IgD-negative memory B cell (primary cell): ENCODE measurements at regions not wholly inside any gene's neighbourhood (a gene's known extent, or its start where the extent isn't known, plus 50 kb on each side); places are given as distances from the start of the nearest gene placed in this dataset.
"Not testable (repeated sequence)": the region's sequence is repeated elsewhere in the genome, so short reads cannot be mapped to it uniquely, and the experiment has no call there.

ENCODE experiments used
- H3K27ac Mint-ChIP-seq, 3 donors: one replicate each; pipeline ENCODE4 v1.8.0; 2020 to 2022; ENCODE audit warnings: mild to moderate bottlenecking in 3 of 3, mixed read lengths in 3 of 3, moderate library complexity in 1 of 3
- H3K27me3 Mint-ChIP-seq: one replicate; pipeline ENCODE4 v1.8.0; 2021; ENCODE audit warnings: mixed read lengths
- H3K36me3 Mint-ChIP-seq: one replicate; pipeline ENCODE4 v1.8.0; 2020; ENCODE audit warnings: mild to moderate bottlenecking, mixed read lengths
- H3K4me1 Mint-ChIP-seq, 3 donors: one replicate each; pipeline ENCODE4 v1.8.0; 2020 to 2022; ENCODE audit warnings: mixed read lengths in 3 of 3, mild to moderate bottlenecking in 1 of 3
- H3K4me3 Mint-ChIP-seq, 4 donors: one replicate each; pipeline ENCODE4 v1.8.0; 2020 to 2022; ENCODE audit warnings: mild to moderate bottlenecking in 4 of 4, mixed read lengths in 4 of 4, moderate library complexity in 3 of 4
- H3K9me3 Mint-ChIP-seq, 3 donors: one replicate each; pipeline ENCODE4 v1.8.0; 2020 to 2021; ENCODE audit warnings: mixed read lengths in 3 of 3, mild to moderate bottlenecking in 1 of 3

DNA sequence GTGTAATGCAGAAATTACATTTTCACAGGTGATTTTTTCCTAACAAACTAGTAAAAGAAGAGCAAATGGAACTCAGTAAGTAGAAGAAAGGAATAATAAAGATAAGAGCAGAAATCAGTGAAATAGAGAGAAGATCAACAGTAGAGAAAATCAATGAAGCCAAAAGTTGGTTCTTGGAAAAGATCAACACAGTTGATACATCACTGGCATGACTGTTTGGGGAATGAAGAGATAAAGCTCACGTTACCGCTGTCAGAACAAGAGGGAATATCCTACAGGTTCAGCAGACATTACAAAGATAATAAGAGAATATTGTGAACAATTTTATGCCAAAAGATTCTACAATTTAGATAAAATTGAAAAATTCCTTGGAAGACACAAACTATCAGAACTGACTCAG lies 146.4 kb downstream of the ACTR3B start:
- no peaks in the 10 kb centered on the region for H3K27me3 Mint-ChIP-seq
- no peak overlapping the region for H3K4me3 Mint-ChIP-seq
- peaks cover 0 to under 1% (median 0%) of the 10 kb centered on the region in 3 donors for H3K9me3 Mint-ChIP-seq
- no peak overlapping the region for H3K27ac Mint-ChIP-seq
- H3K4me1 Mint-ChIP-seq: no peaks in the 10 kb centered on the region
- H3K36me3 Mint-ChIP-seq: peaks cover 3% of the 10 kb centered on the region

DNA sequence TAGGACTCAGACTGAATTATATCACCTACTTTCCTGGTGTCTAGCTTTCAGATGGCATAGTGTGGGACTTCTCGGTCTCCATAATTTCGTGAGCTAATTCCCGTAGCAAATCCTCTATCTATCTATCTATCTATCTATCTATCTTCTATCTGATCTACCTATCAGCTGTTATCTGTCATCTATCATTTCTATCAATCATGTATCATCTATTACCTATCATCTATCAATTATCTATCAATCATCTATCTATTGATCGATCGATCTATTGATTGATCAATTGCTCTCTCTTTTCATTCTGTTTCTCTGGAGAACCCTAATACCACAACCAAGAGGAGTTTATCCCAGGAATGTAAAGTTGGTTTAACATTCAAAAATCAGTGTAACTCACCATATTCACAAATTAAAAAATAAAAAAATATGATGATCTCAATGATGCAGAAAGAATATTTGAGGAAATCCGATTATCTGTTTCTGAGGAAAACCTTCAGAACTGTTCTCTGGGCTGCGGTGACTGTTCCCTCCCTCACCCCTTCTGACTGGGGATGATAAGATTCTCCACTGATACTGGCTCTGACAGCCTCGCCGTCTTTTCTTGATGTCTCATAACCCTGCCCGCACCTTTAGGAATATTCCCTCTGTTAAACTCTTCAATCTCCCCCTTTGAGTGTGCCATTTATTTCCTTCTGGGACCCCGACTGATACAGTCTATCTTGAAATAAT lies 147.7 kb downstream of the ACTR3B start:
- no peak overlapping the region for H3K4me3 Mint-ChIP-seq
- H3K27me3 Mint-ChIP-seq: no peaks in the 10 kb centered on the region
- no peak overlapping the region for H3K27ac Mint-ChIP-seq
- H3K9me3 Mint-ChIP-seq: no peaks in the 10 kb centered on the region
- no peaks in the 10 kb centered on the region for H3K4me1 Mint-ChIP-seq
- H3K36me3 Mint-ChIP-seq: peaks cover 3% of the 10 kb centered on the region

DNA sequence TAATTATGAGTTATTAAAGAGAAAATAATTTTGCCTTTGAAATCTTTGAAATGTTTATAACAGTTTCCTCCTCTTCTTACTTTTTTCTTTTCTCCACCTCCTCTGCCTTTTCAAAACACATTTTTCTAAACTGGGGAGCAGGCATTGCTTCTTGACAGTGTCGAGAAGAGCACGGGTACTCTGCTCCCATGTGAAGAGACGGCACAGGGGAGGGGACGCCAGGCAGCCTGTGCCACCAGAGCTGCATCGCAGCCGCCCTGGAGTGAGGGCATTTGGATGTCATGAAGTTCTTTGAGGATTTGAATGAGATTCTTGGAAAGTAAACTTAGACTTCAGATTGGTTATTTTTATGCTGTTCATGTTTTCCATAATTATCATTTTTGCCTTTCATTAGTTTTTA lies 149.7 kb downstream of the ACTR3B start:
- Mint-ChIP-seq H3K4me3 (no peak overlapping the region), H3K27ac (no peak overlapping the region), H3K36me3 (peaks cover 3% of the 10 kb centered on the region), H3K27me3 (no peaks in the 10 kb centered on the region), H3K9me3 (no peaks in the 10 kb centered on the region), H3K4me1 (no peaks in the 10 kb centered on the region)

DNA sequence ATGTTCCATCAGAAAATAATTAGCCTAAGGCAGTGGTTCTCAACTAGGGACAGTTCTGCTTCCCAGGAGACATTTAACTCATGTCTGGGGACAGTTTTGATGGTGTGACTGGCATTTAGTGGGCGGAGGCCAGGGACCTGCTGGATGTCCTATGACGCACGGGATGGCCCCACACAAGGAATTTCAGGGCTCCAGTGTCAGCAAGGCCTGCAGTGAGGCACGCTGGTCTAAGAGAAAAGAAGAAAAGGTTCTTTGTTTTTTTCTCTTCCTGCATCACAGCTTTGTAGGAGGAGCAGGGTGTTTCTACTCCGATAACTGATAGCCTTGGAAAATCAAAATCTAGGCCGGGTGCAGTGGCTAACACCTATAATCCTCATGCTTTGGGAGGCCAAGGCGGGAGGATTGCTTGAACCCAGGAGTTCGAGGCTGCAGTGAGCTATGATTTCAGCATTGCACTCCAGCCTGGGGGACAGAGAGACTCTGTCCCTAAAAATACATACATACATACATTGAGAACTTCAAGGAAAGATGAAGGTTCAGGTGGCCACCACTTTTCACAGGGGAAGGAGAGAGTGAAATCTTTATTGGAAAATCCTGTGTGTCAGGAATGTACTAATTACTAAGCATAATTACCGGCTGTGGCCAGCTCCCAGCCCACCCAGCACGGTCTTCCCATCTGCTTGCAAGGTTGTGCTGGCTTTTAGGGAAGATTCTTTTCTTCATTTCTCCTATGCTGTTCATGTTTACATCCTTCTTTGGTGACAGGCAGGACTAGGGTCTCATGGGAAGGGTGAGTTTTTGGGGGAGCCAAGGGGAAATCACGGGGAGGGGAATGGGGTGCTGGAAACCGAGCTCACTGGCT lies 150.4 kb downstream of the ACTR3B start:
- Mint-ChIP-seq H3K27ac (no peak overlapping the region), H3K4me1 (no peaks in the 10 kb centered on the region), H3K9me3 (no peaks in the 10 kb centered on the region), H3K36me3 (peaks cover 3% of the 10 kb centered on the region), H3K4me3 (no peak overlapping the region), H3K27me3 (no peaks in the 10 kb centered on the region)

DNA sequence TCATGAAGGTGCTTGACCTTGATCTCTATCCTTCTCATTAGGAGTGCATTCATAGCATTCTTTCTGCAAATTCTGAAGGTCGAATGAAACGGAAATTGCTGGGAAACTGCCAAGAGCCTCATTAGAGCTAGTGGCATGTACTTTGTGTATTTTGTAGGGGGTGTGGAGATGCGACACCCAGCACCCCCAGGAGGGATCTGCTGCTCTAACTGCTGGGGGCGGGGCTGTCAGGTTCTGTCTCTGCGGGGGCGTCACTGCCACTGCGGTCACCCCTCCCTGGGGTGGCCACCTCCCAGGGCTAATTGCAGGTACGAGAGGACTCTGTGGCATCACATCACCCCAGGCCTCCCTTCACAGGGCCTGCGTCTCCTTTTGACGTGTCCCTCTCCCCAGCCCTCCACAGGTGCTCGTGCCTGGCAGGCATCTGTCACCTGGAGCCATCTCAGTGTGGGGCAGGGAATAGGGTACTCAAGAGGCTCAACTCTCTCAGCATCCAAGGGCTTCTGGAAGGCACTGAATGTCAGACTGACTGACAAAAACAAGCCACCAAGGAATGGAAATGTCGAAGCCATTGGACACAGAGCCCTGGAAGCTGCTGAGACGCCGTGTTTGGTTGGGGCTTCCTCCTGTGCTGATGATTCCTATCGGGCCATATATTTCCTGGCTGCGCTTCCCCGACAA lies 151.1 kb downstream of the ACTR3B start:
- H3K27me3 Mint-ChIP-seq: no peaks in the 10 kb centered on the region
- H3K27ac Mint-ChIP-seq: no peak overlapping the region
- H3K4me1 Mint-ChIP-seq: no peaks in the 10 kb centered on the region
- no peak overlapping the region for H3K4me3 Mint-ChIP-seq
- peaks cover 3% of the 10 kb centered on the region for H3K36me3 Mint-ChIP-seq
- H3K9me3 Mint-ChIP-seq: no peaks in the 10 kb centered on the region

DNA sequence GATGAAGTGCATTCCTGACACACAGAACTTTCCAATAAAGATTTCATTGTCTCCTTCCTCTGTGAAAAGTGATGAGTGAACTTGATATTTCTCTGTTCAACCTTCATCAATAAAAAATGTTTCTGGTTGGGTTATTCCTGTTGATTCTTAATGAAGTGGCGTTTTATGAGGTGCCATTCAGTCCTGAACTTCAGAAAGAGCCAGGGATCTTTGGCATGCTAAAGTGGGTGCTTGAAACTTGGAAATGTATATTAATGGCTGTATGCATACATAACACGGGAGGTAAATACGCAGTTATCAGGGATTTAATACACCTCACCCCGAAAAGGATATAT lies 151.6 kb downstream of the ACTR3B start:
- Mint-ChIP-seq H3K4me3 (no peak overlapping the region), H3K36me3 (peaks cover 3% of the 10 kb centered on the region), H3K27me3 (no peaks in the 10 kb centered on the region), H3K9me3 (no peaks in the 10 kb centered on the region), H3K4me1 (no peaks in the 10 kb centered on the region), H3K27ac (no peak overlapping the region)

DNA sequence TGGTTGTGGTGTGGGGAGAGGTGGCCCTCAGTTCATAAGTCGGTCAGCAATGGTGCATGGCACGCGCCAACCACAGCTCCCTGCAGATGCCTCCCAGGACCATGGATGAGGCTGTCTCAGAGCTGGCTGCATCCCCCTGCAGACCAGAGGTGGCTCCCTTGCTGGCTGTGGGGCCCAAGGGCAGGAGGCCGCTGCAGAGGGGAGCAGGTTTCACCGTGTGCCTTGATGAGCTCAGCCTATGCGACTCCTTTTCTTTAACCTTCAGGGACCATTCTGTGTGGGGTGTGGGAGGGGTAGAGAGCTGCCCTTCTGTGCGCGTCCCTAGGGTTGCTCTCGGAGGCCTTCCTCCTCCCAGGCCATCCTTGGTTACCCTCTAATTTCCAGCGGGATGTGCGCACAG lies 152.4 kb downstream of the ACTR3B start:
- Mint-ChIP-seq H3K27ac (no peak overlapping the region), H3K4me1 (no peaks in the 10 kb centered on the region), H3K27me3 (no peaks in the 10 kb centered on the region), H3K9me3 (no peaks in the 10 kb centered on the region), H3K4me3 (no peak overlapping the region), H3K36me3 (peaks cover 3% of the 10 kb centered on the region)

DNA sequence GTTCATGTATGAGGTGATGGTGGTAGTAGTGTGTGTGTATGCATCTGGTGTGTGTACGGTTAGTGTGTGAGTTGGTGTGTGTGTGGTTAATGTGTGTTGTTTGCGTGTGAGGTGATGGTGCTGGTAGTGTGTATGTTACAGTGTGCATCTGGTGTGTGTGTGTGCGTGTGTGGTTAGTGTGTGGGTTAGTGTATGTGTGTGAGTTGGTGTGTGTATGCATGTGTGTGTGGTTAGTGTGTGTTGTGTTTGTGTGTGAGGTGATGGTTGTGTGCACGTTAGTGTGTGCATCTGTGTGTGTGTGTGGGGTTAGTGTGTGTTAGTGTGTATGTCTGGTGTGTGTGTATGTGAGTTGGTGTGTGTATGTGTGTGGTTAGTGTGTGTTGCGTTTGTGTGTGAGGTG lies 153.0 kb downstream of the ACTR3B start:
- H3K9me3 Mint-ChIP-seq: peaks cover 0 to 2% (median 0%) of the 10 kb centered on the region in 3 donors
- no peaks in the 10 kb centered on the region for H3K27me3 Mint-ChIP-seq
- H3K36me3 Mint-ChIP-seq: peaks cover 2% of the 10 kb centered on the region
- no peak overlapping the region for H3K27ac Mint-ChIP-seq
- H3K4me3 Mint-ChIP-seq: no peak overlapping the region
- no peaks in the 10 kb centered on the region for H3K4me1 Mint-ChIP-seq

DNA sequence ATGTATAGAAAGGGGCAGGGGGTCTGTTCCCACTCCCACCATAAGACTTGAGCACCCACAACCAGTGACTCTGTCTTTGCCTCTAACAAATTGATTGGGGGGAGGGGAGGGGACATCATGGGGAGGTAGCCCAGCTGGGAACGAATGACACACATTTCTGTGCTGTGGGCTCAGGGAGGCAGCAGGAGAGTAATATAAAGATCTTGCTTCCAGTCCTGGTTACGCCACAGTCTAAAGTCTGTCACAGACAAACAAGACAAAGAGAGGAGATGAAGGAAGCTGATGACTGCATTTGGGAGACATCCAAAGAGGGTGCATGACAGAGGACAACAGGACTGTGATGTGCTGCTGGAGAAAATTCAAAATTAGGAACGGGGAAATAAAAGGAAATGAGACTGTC lies 153.9 kb downstream of the ACTR3B start:
- peaks cover 0 to 4% (median 2%) of the 10 kb centered on the region in 3 donors for H3K9me3 Mint-ChIP-seq
- no peak overlapping the region for H3K4me3 Mint-ChIP-seq
- no peak overlapping the region for H3K27ac Mint-ChIP-seq
- no peaks in the 10 kb centered on the region for H3K36me3 Mint-ChIP-seq
- no peaks in the 10 kb centered on the region for H3K4me1 Mint-ChIP-seq
- H3K27me3 Mint-ChIP-seq: no peaks in the 10 kb centered on the region

DNA sequence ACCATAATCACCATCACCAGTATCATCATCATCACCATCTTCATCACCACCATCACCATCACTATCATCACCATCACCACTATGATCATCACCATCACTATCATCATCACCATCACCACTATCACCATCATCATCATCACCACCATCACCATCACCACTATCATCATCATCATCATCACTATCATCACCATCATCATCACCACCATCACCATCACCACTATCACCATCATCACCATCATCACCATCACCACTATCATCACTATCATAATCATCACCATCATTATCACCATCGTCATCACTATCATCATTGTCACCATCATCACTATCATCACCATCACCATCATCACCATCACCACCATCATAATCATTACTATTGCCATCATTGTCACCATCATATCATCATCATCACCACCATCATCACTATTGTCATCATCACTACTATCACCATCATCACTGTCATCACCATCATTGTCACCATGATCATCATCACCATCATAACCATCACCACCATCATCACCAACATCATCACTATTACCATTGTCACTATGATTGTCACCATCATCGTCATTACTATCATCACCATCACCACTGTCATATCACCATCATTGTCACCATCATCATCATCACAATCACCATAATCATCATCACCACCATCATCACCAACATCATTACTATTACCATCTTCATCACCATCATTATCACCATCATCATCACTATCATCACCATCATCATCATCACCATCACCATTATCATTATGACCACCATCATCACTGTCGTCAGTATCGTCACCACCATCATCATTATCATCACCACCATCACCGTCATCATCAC lies 154.7 kb downstream of the ACTR3B start:
- no peak overlapping the region for H3K27ac Mint-ChIP-seq
- no peaks in the 10 kb centered on the region for H3K4me1 Mint-ChIP-seq
- H3K36me3 Mint-ChIP-seq: no peaks in the 10 kb centered on the region
- peaks cover 0 to 4% (median 2%) of the 10 kb centered on the region in 3 donors for H3K9me3 Mint-ChIP-seq
- no peaks in the 10 kb centered on the region for H3K27me3 Mint-ChIP-seq
- H3K4me3 Mint-ChIP-seq: no peak overlapping the region

DNA sequence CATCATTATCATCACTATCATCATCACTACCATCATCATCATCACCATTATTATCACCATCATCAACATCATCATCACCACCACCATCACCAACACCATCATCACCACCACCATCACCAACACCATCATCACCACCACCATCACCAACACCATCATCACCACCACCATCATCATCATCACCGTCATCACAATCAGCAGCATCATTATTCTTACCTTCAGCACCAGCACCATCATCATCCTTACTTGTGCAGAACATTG lies 155.2 kb downstream of the ACTR3B start:
- not testable (repeated sequence) for H3K27ac Mint-ChIP-seq, H3K4me3 Mint-ChIP-seq, H3K4me1 Mint-ChIP-seq, H3K9me3 Mint-ChIP-seq, H3K36me3 Mint-ChIP-seq, H3K27me3 Mint-ChIP-seq

DNA sequence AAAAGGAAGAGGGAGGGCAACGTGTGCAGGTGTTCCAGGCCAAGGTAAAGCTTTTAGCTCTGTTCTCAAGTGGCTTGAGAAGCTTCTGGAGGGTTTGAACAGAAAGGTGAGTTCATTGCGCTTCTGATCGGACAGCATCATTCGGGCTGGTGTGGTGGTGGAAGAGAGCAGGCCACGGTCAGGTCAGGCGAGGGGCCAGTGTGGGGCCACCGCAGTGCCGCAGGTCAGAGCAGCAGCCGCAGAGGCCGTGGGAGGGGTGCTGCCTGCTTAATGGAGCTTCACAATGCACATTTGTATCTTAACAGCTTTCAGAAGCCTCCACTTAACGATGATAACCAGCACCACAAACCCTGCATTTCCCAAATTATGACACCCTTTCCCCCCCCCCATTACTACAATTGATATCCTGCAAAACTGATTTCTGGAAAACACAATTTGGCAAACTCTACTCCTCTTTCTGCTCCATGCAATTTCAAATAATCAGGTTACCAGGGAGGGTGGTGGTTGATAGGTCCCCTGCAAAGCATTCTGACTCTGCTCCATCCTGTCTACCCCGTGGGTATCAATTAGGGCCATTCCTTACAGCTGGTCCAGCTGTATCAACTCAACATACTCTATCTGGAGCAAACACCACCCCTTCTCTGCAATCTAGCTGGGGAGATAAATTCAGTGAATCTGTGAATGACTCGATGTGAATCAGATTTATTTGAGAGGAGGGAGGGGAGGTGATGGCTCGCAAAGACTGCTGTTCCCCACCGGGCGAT lies 162.9 kb downstream of the ACTR3B start:
- H3K36me3 Mint-ChIP-seq: peaks cover 2% of the 10 kb centered on the region
- peak overlapping the region in 1 of 4 donors; percentile 22 for H3K4me3 Mint-ChIP-seq
- no peaks in the 10 kb centered on the region for H3K4me1 Mint-ChIP-seq
- peaks cover 5 to 17% (median 5%) of the 10 kb centered on the region in 3 donors for H3K9me3 Mint-ChIP-seq
- peaks cover 20% of the 10 kb centered on the region for H3K27me3 Mint-ChIP-seq
- H3K27ac Mint-ChIP-seq: no peak overlapping the region

DNA sequence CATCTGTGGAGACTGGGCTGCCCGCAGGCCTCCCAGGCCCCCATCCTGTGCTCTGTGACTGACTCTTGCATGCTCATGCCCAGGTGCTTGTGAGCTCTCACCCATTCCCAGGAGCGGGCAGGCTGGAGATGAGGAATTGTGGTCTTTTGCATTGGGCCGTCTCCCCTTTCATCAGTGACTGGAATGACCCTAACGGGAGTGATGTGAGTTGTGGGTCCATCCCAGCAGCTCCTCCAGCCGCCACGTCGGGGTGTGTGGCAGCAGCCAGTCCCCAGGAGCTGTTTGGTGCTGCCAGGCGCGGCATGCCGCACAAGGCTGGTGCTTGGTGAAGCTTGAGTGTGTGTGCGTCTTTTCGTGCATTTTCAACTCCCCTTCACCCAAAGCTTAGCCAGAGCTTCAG lies 164.2 kb downstream of the ACTR3B start:
- Mint-ChIP-seq H3K4me3 (no peak overlapping the region), H3K9me3 (peaks cover 5 to 13% (median 5%) of the 10 kb centered on the region in 3 donors), H3K27me3 (peaks cover 20% of the 10 kb centered on the region), H3K27ac (no peak overlapping the region), H3K36me3 (peaks cover 2% of the 10 kb centered on the region), H3K4me1 (no peaks in the 10 kb centered on the region)

DNA sequence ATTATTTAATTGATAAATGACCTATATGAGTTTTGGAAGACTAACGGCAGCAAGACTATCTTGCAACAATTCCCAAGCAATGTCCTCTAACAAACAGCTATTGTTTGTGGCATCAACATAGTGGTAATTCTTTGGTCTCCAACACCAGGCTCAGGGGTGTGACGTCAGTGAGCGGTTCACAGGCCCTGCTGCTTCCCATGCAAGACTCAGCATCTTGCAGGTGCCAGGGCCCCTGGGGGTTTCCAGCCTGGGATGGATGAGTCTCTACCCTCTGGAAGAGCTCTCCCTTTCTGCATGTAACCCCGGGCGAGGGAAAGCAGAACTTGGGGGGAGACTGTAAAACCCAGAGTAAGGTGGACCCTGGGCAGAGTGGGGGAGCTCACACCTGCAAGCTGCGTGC lies 164.7 kb downstream of the ACTR3B start:
- peaks cover 20% of the 10 kb centered on the region for H3K27me3 Mint-ChIP-seq
- peaks cover 2% of the 10 kb centered on the region for H3K36me3 Mint-ChIP-seq
- no peak overlapping the region for H3K27ac Mint-ChIP-seq
- no peaks in the 10 kb centered on the region for H3K4me1 Mint-ChIP-seq
- peaks cover 5 to 16% (median 5%) of the 10 kb centered on the region in 3 donors for H3K9me3 Mint-ChIP-seq
- H3K4me3 Mint-ChIP-seq: no peak overlapping the region
